HEK293 (cell line): ENCODE measurements at regions not wholly inside any gene's neighbourhood (a gene's known extent, or its start where the extent isn't known, plus 50 kb on each side); places are given as distances from the start of the nearest gene placed in this dataset.

Experiments used
- CTCF ChIA-PET: fragments of 350-600 bp; formaldehyde crosslinking; extraction: SDS; loops from one replicate; lab custom pipeline; 2021; ENCODE audit warnings: antibody characterized with exemption; lab: Yijun Ruan, JAX
- POLR2A ChIA-PET: fragments of 300-600 bp; formaldehyde crosslinking; extraction: SDS; loops from one replicate; lab custom pipeline; 2020; ENCODE audit warnings: antibody characterized with exemption, inconsistent platforms; lab: Yijun Ruan, JAX
- H3K27ac ChIP-seq: fragments of 200-500 bp; sonication (Bioruptor generic); 2 replicates; pipeline ENCODE4 v1.5.1; 2014; ENCODE audit warnings: low read depth, low read length, control low read depth, inconsistent platforms; ENCODE audit errors: extremely low read depth
- H3K36me3 ChIP-seq, 2 experiments: fragments of 200-500 bp in 1 of 2; sonication (Bioruptor generic) in 1 of 2; 1 replicate in 1 of 2; 2 replicates in 1 of 2; pipeline ENCODE4 v1.5.1; 2014 to 2017; ENCODE audit warnings: inconsistent platforms in 2 of 2, low read length in 2 of 2; ENCODE audit not compliant: control insufficient read depth in 2 of 2, insufficient read depth in 1 of 2
- H3K4me1 ChIP-seq: fragments of 200-500 bp; sonication (Bioruptor generic); 2 replicates; pipeline ENCODE4 v1.5.1; 2014; ENCODE audit warnings: mild to moderate bottlenecking, low read length, inconsistent platforms; ENCODE audit not compliant: control insufficient read depth, insufficient read depth
- H3K4me3 ChIP-seq: 2 replicates; pipeline ENCODE4 v1.5.1; 2011; ENCODE audit warnings: low read depth, mild to moderate bottlenecking, control low read depth, low read length, moderate library complexity
- H3K9me3 ChIP-seq: fragments of 200-500 bp; sonication (Bioruptor generic); 2 replicates; pipeline ENCODE4 v1.5.1; 2014; ENCODE audit warnings: low read depth, low read length, inconsistent platforms; ENCODE audit not compliant: control insufficient read depth, insufficient read depth
- ATF2 ChIP-seq: fragments of 450-650 bp; formaldehyde crosslinking; IDR thresholded peaks from 2 replicates; pipeline ENCODE4 v1.5.1; 2016; ENCODE audit warnings: missing biosample characterization, missing genetic modification characterization, low read depth
- FEZF1 ChIP-seq: fragments of 450-650 bp; formaldehyde crosslinking; IDR thresholded peaks from 2 replicates; pipeline ENCODE4 v1.5.1; 2016; ENCODE audit warnings: missing biosample characterization, missing genetic modification characterization
- GLIS2 ChIP-seq: fragments of 450-650 bp; formaldehyde crosslinking; IDR thresholded peaks from 2 replicates; pipeline ENCODE4 v1.5.1; 2016; ENCODE audit warnings: missing biosample characterization, missing genetic modification characterization
- IKZF3 ChIP-seq: fragments of 450-650 bp; IDR thresholded peaks from 2 replicates; pipeline ENCODE4 v1.5.0; 2018; ENCODE audit warnings: missing biosample characterization, mild to moderate bottlenecking, missing genetic modification characterization, moderate library complexity
- SP2 ChIP-seq: fragments of 450-650 bp; formaldehyde crosslinking; IDR thresholded peaks from 2 replicates; pipeline ENCODE4 v1.5.1; 2016; ENCODE audit warnings: missing biosample characterization, missing genetic modification characterization
- ZFP69B ChIP-seq: fragments of 450-650 bp; formaldehyde crosslinking; IDR thresholded peaks from 2 replicates; pipeline ENCODE4 v1.5.1; 2016; ENCODE audit warnings: missing biosample characterization, missing genetic modification characterization
- ZNF114 ChIP-seq: fragments of 450-650 bp; formaldehyde crosslinking; IDR thresholded peaks from 2 replicates; pipeline ENCODE4 v1.5.0; 2017; ENCODE audit warnings: missing biosample characterization, missing genetic modification characterization
- ZNF19 ChIP-seq: fragments of 450-650 bp; formaldehyde crosslinking; IDR thresholded peaks from 2 replicates; pipeline ENCODE4; 2016; ENCODE audit warnings: missing biosample characterization, missing genetic modification characterization, low read depth
- ZNF266 ChIP-seq: fragments of 450-650 bp; formaldehyde crosslinking; IDR thresholded peaks from 2 replicates; pipeline ENCODE4 v1.5.1; 2016; ENCODE audit warnings: missing biosample characterization, missing genetic modification characterization, low read depth
- ZNF302 ChIP-seq: fragments of 450-650 bp; formaldehyde crosslinking; IDR thresholded peaks from 2 replicates; pipeline ENCODE4 v1.5.1; 2016; ENCODE audit warnings: missing biosample characterization, missing genetic modification characterization, low read depth
- ZNF335 ChIP-seq: fragments of 450-650 bp; formaldehyde crosslinking; conservative IDR thresholded peaks from 2 replicates; pipeline ENCODE4 v1.5.1; 2016; ENCODE audit warnings: missing biosample characterization, missing genetic modification characterization
- ZNF341 ChIP-seq: fragments of 450-650 bp; formaldehyde crosslinking; IDR thresholded peaks from 2 replicates; pipeline ENCODE4; 2016; ENCODE audit warnings: low read depth, missing biosample characterization, missing genetic modification characterization
- ZNF362 ChIP-seq: fragments of 450-650 bp; formaldehyde crosslinking; IDR thresholded peaks from 2 replicates; pipeline ENCODE4 v1.5.1; 2016; ENCODE audit warnings: missing biosample characterization, missing genetic modification characterization
- ZNF37A ChIP-seq: fragments of 450-650 bp; IDR thresholded peaks from 2 replicates; pipeline ENCODE4 v1.5.1; 2018; ENCODE audit warnings: missing biosample characterization, missing genetic modification characterization
- ZNF423 ChIP-seq: fragments of 450-650 bp; formaldehyde crosslinking; IDR thresholded peaks from 2 replicates; pipeline ENCODE4 v1.5.1; 2016; ENCODE audit warnings: missing biosample characterization, missing genetic modification characterization
- ZNF518A ChIP-seq: fragments of 450-650 bp; formaldehyde crosslinking; conservative IDR thresholded peaks from 2 replicates; pipeline ENCODE4 v1.5.1; 2016; ENCODE audit warnings: low read depth, missing biosample characterization, missing genetic modification characterization
- ZNF530 ChIP-seq: fragments of 450-650 bp; formaldehyde crosslinking; IDR thresholded peaks from 2 replicates; pipeline ENCODE4 v1.5.1; 2016; ENCODE audit warnings: low read depth, missing biosample characterization, missing genetic modification characterization
- ZNF544 ChIP-seq: fragments of 450-650 bp; formaldehyde crosslinking; IDR thresholded peaks from 2 replicates; pipeline ENCODE4 v1.5.0; 2017; ENCODE audit warnings: missing biosample characterization, missing genetic modification characterization
- ZNF629 ChIP-seq: fragments of 450-650 bp; formaldehyde crosslinking; IDR thresholded peaks from 2 replicates; pipeline ENCODE4 v1.5.1; 2017; ENCODE audit warnings: missing biosample characterization, missing genetic modification characterization
- ZNF639 ChIP-seq: fragments of 450-650 bp; formaldehyde crosslinking; IDR thresholded peaks from 2 replicates; pipeline ENCODE4 v1.5.1; 2016; ENCODE audit warnings: missing biosample characterization, missing genetic modification characterization
- ZNF654 ChIP-seq: fragments of 450-650 bp; formaldehyde crosslinking; IDR thresholded peaks from 2 replicates; pipeline ENCODE4 v1.5.1; 2016; ENCODE audit warnings: low read depth, missing biosample characterization, missing genetic modification characterization
- ZNF677 ChIP-seq: fragments of 450-650 bp; IDR thresholded peaks from 2 replicates; pipeline ENCODE4 v1.5.0; 2018; ENCODE audit warnings: missing biosample characterization, mild to moderate bottlenecking, missing genetic modification characterization, moderate library complexity
- ZNF692 ChIP-seq: fragments of 450-650 bp; formaldehyde crosslinking; IDR thresholded peaks from 2 replicates; pipeline ENCODE4 v1.5.1; 2016; ENCODE audit warnings: missing biosample characterization, missing genetic modification characterization
- ZNF707 ChIP-seq: fragments of 450-650 bp; formaldehyde crosslinking; IDR thresholded peaks from 2 replicates; pipeline ENCODE4 v1.5.1; 2016; ENCODE audit warnings: missing biosample characterization, missing genetic modification characterization
- ZNF747 ChIP-seq: fragments of 450-650 bp; formaldehyde crosslinking; IDR thresholded peaks from 2 replicates; pipeline ENCODE4 v1.5.1; 2016; ENCODE audit warnings: missing biosample characterization, missing genetic modification characterization
- ZNF791 ChIP-seq: fragments of 450-650 bp; formaldehyde crosslinking; IDR thresholded peaks from 2 replicates; pipeline ENCODE4 v1.5.1; 2016; ENCODE audit warnings: missing biosample characterization, missing genetic modification characterization
- ZSCAN16 ChIP-seq: fragments of 450-650 bp; formaldehyde crosslinking; IDR thresholded peaks from 2 replicates; pipeline ENCODE4 v1.5.1; 2016; ENCODE audit warnings: missing biosample characterization, missing genetic modification characterization

- H3K4me1 ChIP-seq, result no peaks in the 10 kb centered on the region
- H3K27ac ChIP-seq, result no peak overlapping the region
- TF ChIP-seq ZNF19 (no peak), ATF2 (no peak), IKZF3 (tag by site-specific recombination) (no peak), ZFP69B (tag by site-specific recombination) (no peak), ZNF530 (no peak), ZNF639 (tag by site-specific recombination) (no peak), ZNF677 (no peak), ZNF362 (tag by site-specific recombination) (no peak), ZNF544 (tag by site-specific recombination) (no peak), ZNF692 (tag by site-specific recombination) (no peak), ZNF423 (tag by site-specific recombination) (no peak), ZNF341 (no peak), ZNF335 (tag by site-specific recombination) (no peak), ZNF747 (tag by site-specific recombination) (no peak), FEZF1 (tag by site-specific recombination) (no peak)
- H3K4me3 ChIP-seq, result no peak overlapping the region
- H3K36me3 ChIP-seq, result no peaks in the 10 kb centered on the region
- H3K9me3 ChIP-seq, result no peaks in the 10 kb centered on the region
- ChIA-PET POLR2A (no interaction called here), CTCF (no interaction called here)
These were observed 246.0 kb upstream of the LRRN1 start for GRCh38 chr3:3553236-3553635.

- ChIA-PET POLR2A (no interaction called here), CTCF (interaction anchor here (0.6 kb wide), 1 partner anchor 25 kb away, joined by 3 read pairs; no protein-coding TSS in a partner anchor)
- Histone ChIP-seq H3K9me3 (no peaks in the 10 kb centered on the region), H3K36me3 (no peaks in the 10 kb centered on the region), H3K4me1 (no peaks in the 10 kb centered on the region), H3K27ac (no peak overlapping the region), H3K4me3 (no peak overlapping the region)
- TF ChIP-seq GLIS2 (tag by site-specific recombination), result no peak
- no peak for TF ChIP-seq ZNF302 (tag by site-specific recombination)
- no peak for TF ChIP-seq ZSCAN16 (tag by site-specific recombination)
- TF ChIP-seq ZNF266 (tag by site-specific recombination), result no peak
- no peak for TF ChIP-seq ZNF707 (tag by site-specific recombination)
- no peak for TF ChIP-seq SP2 (tag by site-specific recombination)
- no peak for TF ChIP-seq ZNF518A (tag by site-specific recombination)
- TF ChIP-seq ZNF37A (tag by site-specific recombination), result no peak
- TF ChIP-seq ZNF791, result no peak
- no peak for TF ChIP-seq ZNF654 (tag by site-specific recombination)
- TF ChIP-seq ZNF114, result no peak
- no peak for TF ChIP-seq ZNF629 (tag by site-specific recombination)
These were observed 246.5 kb upstream of the LRRN1 start for GRCh38 chr3:3552761-3553160.
